Activated CD4-positive, alpha-beta T cell treated with anti-CD3 and anti-CD28 coated beads for 48 hours (primary cell): ENCODE measurements at regions not wholly inside any gene's neighbourhood (a gene's known extent, or its start where the extent isn't known, plus 50 kb on each side); places are given as distances from the start of the nearest gene placed in this dataset.
"Not testable (repeated sequence)": the region's sequence is repeated elsewhere in the genome, so short reads cannot be mapped to it uniquely, and the experiment has no call there.

Experiments used
- DNase-seq: peaks from one replicate; pipeline ENCODE4 v3.0.0-alpha.2; 2020

DNA sequence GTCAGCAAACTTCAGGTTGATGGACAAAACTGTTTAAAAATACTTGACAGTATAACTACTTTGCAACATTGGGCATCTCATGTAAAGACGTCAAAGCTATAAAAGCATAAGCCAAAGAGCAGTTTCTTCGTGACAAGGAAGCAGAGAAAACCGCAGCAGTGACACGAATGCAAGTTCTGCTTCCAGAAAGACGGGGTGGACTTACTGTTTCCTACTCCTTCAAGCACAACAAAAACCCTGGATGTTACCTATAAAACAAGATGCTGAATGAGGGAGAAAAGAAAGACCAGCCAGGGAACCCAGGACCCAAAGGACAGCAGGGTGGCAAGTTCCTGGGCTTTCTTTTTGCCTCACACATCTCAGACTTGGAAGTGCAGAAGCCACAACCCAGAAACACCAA is 98.0 kb downstream of the DLL1 start:
- DNase-seq: no peak

GRCh38 chr6:170192101-170192500 is 98.8 kb downstream of the DLL1 start:
- not testable (repeated sequence) for DNase-seq

- no peak for DNase-seq
These were observed 100.8 kb downstream of the DLL1 start for GRCh38 chr6:170190046-170190445.

GRCh38 chr6:170189236-170189635 is 101.6 kb downstream of the DLL1 start:
- DNase-seq: no peak

GRCh38 chr6:170188571-170189001 is 102.3 kb downstream of the DLL1 start:
- no peak for DNase-seq

- DNase-seq: no peak
These were observed 103.0 kb downstream of the DLL1 start for GRCh38 chr6:170187669-170188566.

DNA sequence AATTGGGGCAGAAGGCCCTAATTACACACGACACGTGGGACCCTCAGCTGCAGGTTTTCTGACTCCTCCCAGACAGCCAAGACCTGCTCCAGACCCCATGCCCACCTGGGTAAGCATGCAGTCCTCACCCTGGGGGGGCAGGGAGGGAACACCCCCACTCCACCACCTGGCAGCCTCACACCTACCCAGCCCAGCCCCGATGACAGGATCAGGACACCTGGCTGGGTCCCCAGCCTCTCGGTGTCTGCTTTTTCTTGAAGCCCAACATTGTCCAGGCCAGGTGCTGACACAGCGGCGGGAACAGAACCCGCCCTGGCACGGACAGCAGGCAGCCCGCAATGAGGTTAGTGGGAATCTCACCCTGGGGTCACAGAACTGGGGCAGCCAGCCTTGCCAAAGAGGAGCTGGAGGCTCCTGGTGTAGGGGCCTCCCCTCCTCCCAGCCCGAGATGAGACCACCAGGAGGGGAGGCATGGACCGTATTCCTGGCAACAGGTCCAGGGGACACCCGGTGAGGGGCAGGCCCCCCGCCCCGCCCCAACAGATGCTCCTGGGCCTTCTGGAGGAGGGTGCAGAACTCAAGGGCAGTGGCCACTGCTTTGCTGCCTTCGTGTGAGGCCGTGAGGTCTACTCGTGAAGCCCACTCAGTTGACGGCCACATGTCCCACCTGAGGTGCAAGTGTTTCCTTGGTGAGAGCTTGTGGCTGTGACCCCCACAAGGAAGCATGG is 103.8 kb downstream of the DLL1 start:
- DNase-seq: no peak

GRCh38 chr6:170186006-170186935 is 104.6 kb downstream of the DLL1 start:
- DNase-seq: no peak

DNA sequence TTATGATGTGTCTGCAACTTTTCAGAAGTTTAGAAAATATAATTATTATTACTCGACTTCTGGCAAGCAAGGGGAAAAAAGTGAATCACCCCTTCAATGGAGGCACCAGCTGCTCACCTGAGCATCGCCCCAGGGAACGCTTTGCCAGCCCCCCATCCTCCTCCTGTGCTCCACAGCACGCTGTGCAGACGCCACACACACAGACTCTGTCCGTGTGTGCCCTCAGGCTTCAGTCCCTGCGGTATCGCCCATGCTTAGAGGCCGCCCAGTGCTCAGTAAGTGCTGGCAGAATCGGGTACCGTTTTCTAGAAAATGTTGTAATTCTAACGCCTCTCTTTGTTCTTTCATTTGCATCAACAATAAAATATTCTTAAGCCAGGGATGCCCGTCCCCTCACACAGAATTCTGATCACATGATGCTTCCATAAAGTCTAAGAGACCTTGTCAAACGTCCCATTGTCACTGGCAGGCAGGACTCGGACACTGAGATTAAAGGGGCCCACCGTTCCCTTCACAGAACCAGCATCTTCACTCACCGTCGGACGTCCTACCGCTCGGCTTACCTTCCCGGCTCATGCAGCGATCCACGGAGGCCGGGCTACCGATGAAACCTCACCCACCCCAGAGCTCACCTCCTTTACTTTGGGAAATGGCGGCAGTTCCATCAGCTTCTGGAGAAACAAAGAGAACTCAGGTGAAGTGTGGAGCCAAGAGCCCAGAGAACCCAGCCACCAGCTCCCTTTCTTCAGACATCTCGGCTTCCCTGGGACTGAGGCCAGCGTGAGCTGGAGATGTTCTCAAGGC is 105.5 kb downstream of the DLL1 start:
- DNase-seq: no peak

- DNase-seq: no peak
These were observed 106.6 kb downstream of the DLL1 start for GRCh38 chr6:170184316-170184715.

- no peak for DNase-seq
These were observed 107.4 kb downstream of the DLL1 start for GRCh38 chr6:170183521-170183920.

GRCh38 chr6:170182781-170183120 is 108.1 kb downstream of the DLL1 start:
- DNase-seq: no peak

- no peak for DNase-seq
These were observed 108.6 kb downstream of the DLL1 start for GRCh38 chr6:170182093-170182780.

DNA sequence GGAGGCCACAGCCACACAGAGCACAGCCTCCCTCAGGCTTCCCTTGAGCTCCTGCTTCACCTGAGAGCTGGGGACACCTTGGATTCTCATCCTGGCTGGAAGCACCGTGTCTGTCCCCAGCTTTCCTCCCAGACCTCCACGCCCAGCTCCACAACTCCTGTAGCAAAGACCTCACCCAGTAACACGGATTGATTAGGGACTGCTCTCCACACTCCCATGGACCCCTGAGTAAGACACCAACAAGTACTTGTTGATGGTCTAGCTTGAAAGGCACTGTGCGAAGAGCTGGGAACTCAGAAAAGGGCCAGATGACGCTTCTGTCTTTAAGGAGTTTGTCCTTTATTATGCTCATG is 109.6 kb downstream of the DLL1 start:
- no peak for DNase-seq

DNA sequence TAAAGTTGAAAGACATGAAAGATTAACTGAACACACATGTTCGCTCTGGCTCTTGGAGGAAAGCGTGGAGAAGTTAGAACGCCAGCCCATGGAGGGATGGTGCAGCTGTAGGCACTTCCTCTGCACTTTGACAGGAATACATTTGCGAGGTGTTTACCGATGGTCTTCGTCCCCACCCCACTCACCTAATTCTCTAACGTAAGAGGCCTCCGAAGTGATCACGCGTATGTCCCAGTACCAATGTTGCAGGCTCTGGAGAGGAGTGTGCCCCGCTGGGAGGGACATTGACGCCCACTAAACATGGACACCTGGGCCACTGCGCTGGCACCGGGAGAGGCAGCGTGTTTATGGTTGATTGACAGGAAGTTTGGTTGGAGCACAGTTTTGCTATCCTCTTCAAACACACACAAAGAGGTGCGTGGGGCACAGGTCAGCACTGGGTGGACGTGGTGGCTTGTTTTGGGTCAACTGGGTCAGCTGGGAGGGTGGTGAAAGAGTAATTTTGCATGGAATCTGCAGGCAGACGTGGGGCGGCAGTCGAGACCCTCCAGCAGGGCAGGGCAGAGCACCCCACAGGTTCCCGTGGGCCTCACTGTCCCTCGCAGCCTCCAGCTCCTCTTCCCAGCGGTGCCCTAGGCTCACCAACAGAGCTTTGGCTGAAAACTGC is 110.1 kb downstream of the DLL1 start:
- DNase-seq: no peak

DNA sequence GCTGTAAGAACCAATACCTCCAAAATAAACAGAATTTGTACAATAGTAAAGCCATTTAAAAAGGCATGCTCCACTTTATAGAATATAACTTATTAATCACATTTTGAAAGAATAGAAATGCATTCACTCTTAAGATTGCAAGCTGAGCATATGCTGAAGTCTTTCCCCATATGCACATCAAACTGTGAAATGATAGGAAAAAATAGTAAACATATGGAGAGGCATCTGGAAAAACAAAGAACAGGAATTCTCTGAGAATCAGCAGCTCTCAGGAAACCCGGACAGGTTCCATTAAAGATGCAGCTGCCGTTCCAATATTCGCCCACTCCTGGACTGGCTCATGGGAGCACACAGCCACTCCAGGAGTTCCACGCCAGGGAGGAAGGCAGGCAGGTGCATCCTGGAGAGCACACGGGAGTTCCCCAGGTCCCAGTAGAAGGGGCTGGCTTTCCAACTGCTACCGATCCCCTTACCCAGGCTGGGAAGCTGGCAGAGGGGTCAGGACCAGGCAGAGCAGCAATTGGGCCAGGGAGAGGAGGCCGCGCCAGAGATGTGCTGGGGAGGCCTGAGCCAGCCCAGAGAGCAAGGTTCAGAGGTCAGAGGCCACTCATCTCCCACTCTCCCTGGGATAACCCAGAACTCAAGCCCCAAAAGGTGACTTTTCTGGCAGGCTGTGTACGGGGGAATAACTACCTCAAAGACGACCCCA is 111.1 kb downstream of the DLL1 start:
- no peak for DNase-seq

DNA sequence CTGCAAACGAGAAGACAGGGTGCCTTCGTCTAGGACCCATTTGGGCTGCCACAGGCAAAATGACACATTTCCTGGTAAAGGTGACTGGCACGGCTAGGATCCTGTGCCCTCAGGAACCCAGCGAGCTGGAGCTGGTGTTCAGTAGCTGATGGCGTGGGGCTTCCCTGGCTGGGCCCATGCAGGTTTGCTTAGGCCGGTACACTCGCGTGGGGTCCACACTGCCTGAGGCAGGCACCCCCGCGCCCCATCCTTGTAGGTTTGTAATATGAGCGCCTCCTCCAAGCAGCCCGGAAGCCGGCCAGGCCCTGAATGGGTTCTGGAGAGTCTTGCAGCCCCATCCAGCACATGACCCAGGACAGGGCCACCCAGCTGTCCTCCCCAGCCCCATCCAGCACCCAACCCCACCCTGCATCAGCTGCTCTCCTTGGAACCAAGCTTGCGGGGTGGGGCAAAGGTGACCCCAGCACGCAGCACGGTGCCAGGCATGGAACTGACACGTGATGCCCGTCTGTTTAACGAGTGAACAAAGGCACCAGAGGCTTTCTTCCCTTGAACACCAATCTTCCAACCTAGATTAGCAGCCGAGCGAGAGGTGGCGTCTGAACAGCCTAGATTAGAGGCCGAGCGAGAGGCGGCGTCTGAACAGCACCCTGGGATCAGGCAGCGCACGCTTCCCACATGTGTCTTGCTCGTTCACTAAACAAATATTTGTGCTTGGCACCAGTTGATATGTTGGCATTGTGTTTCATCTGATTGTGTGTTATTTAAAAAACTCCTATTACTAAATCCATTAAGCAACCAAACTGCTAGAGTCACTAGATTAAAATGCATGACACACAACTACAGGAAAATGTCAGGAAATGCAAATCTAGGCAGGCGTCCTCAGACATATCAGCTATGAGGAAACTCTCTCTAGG is 112.1 kb downstream of the DLL1 start:
- DNase-seq: no peak

DNA sequence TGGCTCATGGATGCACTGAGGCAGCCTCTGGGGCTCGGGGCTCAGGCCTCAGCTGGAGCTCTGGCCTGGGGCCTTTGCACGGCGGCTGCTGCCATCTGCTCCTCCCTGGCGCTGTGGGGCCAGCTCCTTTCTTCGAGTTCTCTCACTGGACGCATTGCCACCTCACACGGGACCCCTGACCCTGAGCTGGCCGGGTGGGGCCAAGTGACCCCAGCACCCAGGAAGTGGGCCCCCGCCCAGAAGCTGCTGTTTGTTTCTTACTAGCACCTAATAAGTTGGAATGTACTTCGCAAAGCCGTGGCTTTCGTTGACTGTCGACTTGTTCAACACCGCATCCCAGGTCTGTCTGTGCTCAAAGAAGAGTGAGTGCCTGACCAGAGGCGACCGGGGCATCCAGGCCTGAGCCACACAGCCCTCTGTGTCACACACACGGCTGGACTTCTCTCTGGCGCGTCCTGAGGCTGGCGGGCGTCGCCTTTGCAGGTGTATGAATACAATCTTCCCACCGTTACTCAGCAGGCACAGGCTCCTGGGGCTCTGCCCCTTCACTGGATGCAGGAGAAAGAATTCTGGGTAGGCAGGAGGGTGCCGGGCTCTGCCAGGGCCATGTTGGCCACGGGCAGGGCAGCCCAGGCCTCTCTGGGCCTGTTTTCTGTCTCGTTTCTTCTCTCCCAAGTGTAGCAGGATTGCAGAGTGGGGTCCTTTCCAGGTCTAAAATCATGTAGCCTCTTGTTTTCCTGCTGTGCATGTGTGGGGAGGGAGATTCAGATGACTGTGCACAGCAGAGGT is 112.9 kb downstream of the DLL1 start:
- DNase-seq: no peak
